GM23338 (cell line): ENCODE measurements at regions not wholly inside any gene's neighbourhood (a gene's known extent, or its start where the extent isn't known, plus 50 kb on each side); places are given as distances from the start of the nearest gene placed in this dataset.
A peak's percentile ranks its signal among the peaks of the same experiment; 100 is the strongest.
"Not testable (repeated sequence)": the region's sequence is repeated elsewhere in the genome, so short reads cannot be mapped to it uniquely, and the experiment has no call there.

Experiments used
- ATAC-seq: fragments of 200-7000 bp; cut with Tn5 transposase; 3 replicates; pipeline ENCODE4 v1.9.1; 2020
- DNase-seq: peaks from one replicate; pipeline ENCODE4 v3.0.0-alpha.2; 2015; ENCODE audit warnings: low spot score
- H2AFZ ChIP-seq: fragments of 200-600 bp; sonication (generic); 2 replicates; pipeline ENCODE4 v1.8.0; 2016; ENCODE audit warnings: antibody characterized with exemption, mild to moderate bottlenecking, moderate library complexity
- H3F3A ChIP-seq: fragments of 200-600 bp; sonication (generic); replicated peaks from 2 replicates; pipeline ENCODE4 v1.8.0; 2017; ENCODE audit warnings: antibody characterized with exemption, mixed run types, low read depth
- H3K27ac ChIP-seq: fragments of 200-600 bp; sonication (generic); 2 replicates; pipeline ENCODE4 v1.6.1; 2016; ENCODE audit warnings: low read depth
- H3K27me3 ChIP-seq: fragments of 200-600 bp; sonication (generic); 2 replicates; pipeline ENCODE4 v1.8.0; 2016; ENCODE audit warnings: mild to moderate bottlenecking, mixed run types, moderate library complexity; ENCODE audit not compliant: insufficient read depth
- H3K36me3 ChIP-seq: fragments of 200-600 bp; sonication (generic); 2 replicates; pipeline ENCODE4 v1.8.0; 2016; ENCODE audit warnings: mild to moderate bottlenecking; ENCODE audit not compliant: insufficient read depth
- H3K4me1 ChIP-seq: fragments of 200-600 bp; sonication (generic); 2 replicates; pipeline ENCODE4 v1.8.0; 2016; ENCODE audit warnings: mild to moderate bottlenecking, moderate library complexity; ENCODE audit not compliant: insufficient read depth
- H3K4me2 ChIP-seq: fragments of 200-600 bp; sonication (generic); 2 replicates; pipeline ENCODE4 v1.7.1; 2017; ENCODE audit warnings: mixed run types
- H3K4me3 ChIP-seq: fragments of 200-600 bp; sonication (generic); 2 replicates; pipeline ENCODE4 v1.6.1; 2016; ENCODE audit warnings: mixed run types
- H3K79me2 ChIP-seq: fragments of 200-600 bp; sonication (generic); replicated peaks from 2 replicates; pipeline ENCODE4 v1.8.0; 2017; ENCODE audit warnings: mild to moderate bottlenecking; ENCODE audit not compliant: insufficient read depth
- H3K9me2 ChIP-seq: fragments of 200-600 bp; sonication (generic); 2 replicates; pipeline ENCODE4 v1.8.0; 2017; ENCODE audit not compliant: insufficient read depth
- H4K20me1 ChIP-seq: fragments of 200-600 bp; sonication (generic); replicated peaks from 2 replicates; pipeline ENCODE4 v1.8.0; 2017; ENCODE audit warnings: mild to moderate bottlenecking; ENCODE audit not compliant: insufficient read depth
- H3K27ac Mint-ChIP-seq: 2 replicates; pipeline ENCODE4 v1.8.0; 2020; ENCODE audit warnings: inconsistent platforms, mild to moderate bottlenecking, moderate library complexity, mixed read lengths
- H3K27me3 Mint-ChIP-seq: 3 replicates; pipeline ENCODE4 v1.8.0; 2022; ENCODE audit warnings: low read depth, mild to moderate bottlenecking, moderate library complexity, mixed read lengths, inconsistent platforms; ENCODE audit not compliant: insufficient read depth, poor library complexity
- H3K36me3 Mint-ChIP-seq: 3 replicates; pipeline ENCODE4 v1.8.0; 2021; ENCODE audit warnings: low read depth, mild to moderate bottlenecking, inconsistent platforms, moderate library complexity, mixed read lengths
- H3K4me1 Mint-ChIP-seq: 3 replicates; pipeline ENCODE4 v1.8.0; 2020; ENCODE audit warnings: mild to moderate bottlenecking, inconsistent platforms, mixed read lengths
- H3K4me3 Mint-ChIP-seq: 3 replicates; pipeline ENCODE4 v1.8.0; 2021; ENCODE audit warnings: moderate library complexity, mild to moderate bottlenecking, inconsistent platforms, mixed read lengths
- H3K9me3 Mint-ChIP-seq: 3 replicates; pipeline ENCODE4 v1.8.0; 2020; ENCODE audit warnings: moderate library complexity, mild to moderate bottlenecking, inconsistent platforms, mixed read lengths
- CREB1 ChIP-seq: fragments of 250-450 bp; sonication (Bioruptor Pico); IDR thresholded peaks from 2 replicates; pipeline ENCODE4 v1.5.0; 2020; ENCODE audit warnings: low read depth, mild to moderate bottlenecking, moderate library complexity
- CTCF ChIP-seq, 2 experiments: fragments of 200-600 bp in 1 of 2; sonication (generic) in 1 of 2; conservative IDR thresholded peaks; 2 replicates each; pipeline versions ENCODE4 v1.5.1 to v1.6.1; 2016 to 2017; ENCODE audit warnings: antibody characterized with exemption in 2 of 2, low read depth in 2 of 2, mild to moderate bottlenecking in 2 of 2, moderate library complexity in 1 of 2
- EZH2phosphoT487 ChIP-seq: fragments of 200-600 bp; sonication (generic); IDR thresholded peaks from one replicate; pipeline ENCODE4 v1.8.1; 2018; ENCODE audit warnings: antibody characterized with exemption; ENCODE audit not compliant: unreplicated experiment
- JUNB ChIP-seq: IDR thresholded peaks from one replicate; pipeline ENCODE4 v1.6.1; 2016; ENCODE audit warnings: antibody characterized with exemption; ENCODE audit not compliant: unreplicated experiment
- REST ChIP-seq: IDR thresholded peaks from one replicate; pipeline ENCODE4 v1.6.1; 2018; ENCODE audit warnings: antibody characterized with exemption; ENCODE audit not compliant: unreplicated experiment
- ZNF331 ChIP-seq: fragments of 250-450 bp; sonication (Bioruptor Pico); IDR thresholded peaks from 2 replicates; pipeline ENCODE4 v1.5.0; 2020; ENCODE audit warnings: low read depth, mild to moderate bottlenecking, moderate library complexity

GRCh38 chr9:85871008-85871407 is 69.9 kb upstream of the NAA35 start:
- Histone ChIP-seq H3F3A (no peaks in the 10 kb centered on the region), H4K20me1 (no peaks in the 10 kb centered on the region), H3K27ac (no peak overlapping the region), H3K9me2 (no peaks in the 10 kb centered on the region), H3K27me3 (no peaks in the 10 kb centered on the region), H3K4me2 (no peak overlapping the region), H3K79me2 (no peaks in the 10 kb centered on the region), H2AFZ (peak overlapping the region; percentile 45; the same call in 1 of the 2 replicates), H3K4me1 (peaks cover 5% of the 10 kb centered on the region), H3K36me3 (no peaks in the 10 kb centered on the region), H3K4me3 (no peak overlapping the region)
- Mint-ChIP-seq H3K36me3 (no peaks in the 10 kb centered on the region), H3K27ac (no peak overlapping the region), H3K9me3 (no peaks in the 10 kb centered on the region), H3K27me3 (peaks cover 4% of the 10 kb centered on the region), H3K4me3 (no peak overlapping the region), H3K4me1 (peaks cover 17% of the 10 kb centered on the region)
- DNase-seq, result no peak
- no peak; the same call in 2 of the 3 replicates for ATAC-seq
- TF ChIP-seq CTCF (conservative IDR thresholded peaks at IDR 0.05; ENCODE audit: low read depth in 2 of 2) (no peak), JUNB (no peak), REST (no peak), EZH2phosphoT487 (no peak), ZNF331 (CRISPR knock-in tag) (no peak), CREB1 (CRISPR knock-in tag) (no peak)

GRCh38 chr9:85871683-85872082 is 69.3 kb upstream of the NAA35 start:
- H3K27ac Mint-ChIP-seq, H3K4me1 ChIP-seq, H3K4me2 ChIP-seq, H4K20me1 ChIP-seq, H3K79me2 ChIP-seq, H3K36me3 Mint-ChIP-seq, H3K36me3 ChIP-seq, H3K9me2 ChIP-seq, H2AFZ ChIP-seq, H3K27ac ChIP-seq, DNase-seq, H3K27me3 ChIP-seq, H3K4me3 Mint-ChIP-seq, H3F3A ChIP-seq, H3K9me3 Mint-ChIP-seq, ATAC-seq, H3K27me3 Mint-ChIP-seq, H3K4me3 ChIP-seq: not testable (repeated sequence)
- H3K4me1 Mint-ChIP-seq, result peaks cover 15% of the 10 kb centered on the region
